GM12878 (cell line): ENCODE measurements at regions not wholly inside any gene's neighbourhood (a gene's known extent, or its start where the extent isn't known, plus 50 kb on each side); places are given as distances from the start of the nearest gene placed in this dataset.

Source experiments
- ASH2L ChIP-seq: fragments of 300-600, 200-600 bp; sonication (generic); IDR thresholded peaks from 2 replicates; pipeline ENCODE4 v1.6.1; 2017; ENCODE audit warnings: low read depth, mild to moderate bottlenecking, borderline replicate concordance
- ATF2 ChIP-seq: IDR thresholded peaks from 2 replicates; pipeline ENCODE4 v1.6.1; 2012; ENCODE audit warnings: low read length, inconsistent platforms
- CTCF ChIP-seq, 3 experiments: IDR thresholded peaks in 2 of 3; conservative IDR thresholded peaks in 1 of 3; 2 replicates each; pipeline ENCODE4 v1.5.1; 2011; ENCODE audit warnings: low read depth in 3 of 3, low read length in 3 of 3, mild to moderate bottlenecking in 3 of 3, control low read depth in 2 of 3, moderate library complexity in 2 of 3, inconsistent platforms in 1 of 3, mixed read lengths in 1 of 3; ENCODE audit not compliant: control insufficient read depth in 2 of 3, insufficient read depth in 1 of 3; ENCODE audit errors: extremely low read depth in 1 of 3
- MYC ChIP-seq: IDR thresholded peaks from 2 replicates; pipeline ENCODE4 v1.6.1; 2011; ENCODE audit warnings: mild to moderate bottlenecking, low read length, moderate library complexity, inconsistent platforms; ENCODE audit not compliant: insufficient read depth, insufficient replicate concordance, insufficient read length, severe bottlenecking
- PKNOX1 ChIP-seq: fragments of 450-650 bp; IDR thresholded peaks from 2 replicates; pipeline ENCODE4 v1.6.1; 2016; ENCODE audit warnings: mild to moderate bottlenecking
- POLR2A ChIP-seq: IDR thresholded peaks from 2 replicates; pipeline ENCODE4 v1.6.1; 2011; ENCODE audit warnings: low read depth, mild to moderate bottlenecking, low read length
- POLR2AphosphoS5 ChIP-seq: IDR thresholded peaks from 2 replicates; pipeline ENCODE4 v1.6.1; 2011; ENCODE audit warnings: mild to moderate bottlenecking, low read length, inconsistent platforms
- RELA ChIP-seq: fragments of 450-650 bp; IDR thresholded peaks from 2 replicates; pipeline ENCODE4 v1.8.0; 2014; ENCODE audit warnings: borderline replicate concordance; ENCODE audit not compliant: partially characterized antibody
- SIN3A ChIP-seq: IDR thresholded peaks from 2 replicates; pipeline ENCODE4 v1.6.1; 2012; ENCODE audit warnings: low read depth, low read length, improper control_type of control experiment
- SMAD1 ChIP-seq: fragments of 450-650 bp; IDR thresholded peaks from 2 replicates; pipeline ENCODE4 v1.6.1; 2018; ENCODE audit warnings: mild to moderate bottlenecking, low read depth; ENCODE audit not compliant: partially characterized antibody
- SRF ChIP-seq, 2 experiments: IDR thresholded peaks; 2 replicates each; pipeline ENCODE4 v1.6.1; 2011; ENCODE audit warnings: low read depth in 2 of 2, low read length in 2 of 2, mild to moderate bottlenecking in 1 of 2, moderate library complexity in 1 of 2
- TARDBP ChIP-seq: IDR thresholded peaks from 2 replicates; pipeline ENCODE4 v1.6.1; 2016; ENCODE audit warnings: borderline replicate concordance
- YY1 ChIP-seq: IDR thresholded peaks from 2 replicates; pipeline ENCODE4 v1.6.1; 2011; ENCODE audit warnings: low read depth, mild to moderate bottlenecking, low read length
- ZNF592 ChIP-seq: fragments of 450-650 bp; IDR thresholded peaks from 2 replicates; pipeline ENCODE4 v1.6.1; 2017; ENCODE audit warnings: mild to moderate bottlenecking, moderate library complexity

- TF ChIP-seq SMAD1: no peak
- no peak for TF ChIP-seq CTCF (IDR thresholded peaks at IDR 0.05 in 2 of 3, conservative IDR thresholded peaks at IDR 0.05 in 1 of 3; ENCODE audit: control insufficient read depth in 2 of 3, extremely low read depth in 1 of 3, insufficient read depth in 1 of 3, low read depth in 3 of 3, low read length in 3 of 3)
- TF ChIP-seq SIN3A: no peak
- TF ChIP-seq POLR2AphosphoS5: no peak
- no peak for TF ChIP-seq POLR2A
- no peak for TF ChIP-seq ZNF592
- TF ChIP-seq SRF (IDR thresholded peaks at IDR 0.05; ENCODE audit: low read depth in 2 of 2, low read length in 2 of 2): no peak
- TF ChIP-seq TARDBP: no peak
- no peak for TF ChIP-seq PKNOX1
- TF ChIP-seq MYC: no peak
- TF ChIP-seq ASH2L: no peak
- TF ChIP-seq YY1: no peak
- TF ChIP-seq RELA: no peak
- TF ChIP-seq ATF2: no peak
Measured at GRCh38 chr10:128322106-128322505, 195.9 kb upstream of the MKI67 start.
